ENCODE measurements at regions not wholly inside any gene's neighbourhood (a gene's known extent, or its start where the extent isn't known, plus 50 kb on each side); places are given as distances from the start of the nearest gene placed in this dataset.
"Not testable (repeated sequence)": the region's sequence is repeated elsewhere in the genome, so short reads cannot be mapped to it uniquely, and the experiment has no call there.

- Histone ChIP-seq H3K27me3 (ENCODE audit: control insufficient read depth in 1 of 2, insufficient read depth in 2 of 2, low read length in 2 of 2) (peaks cover 17 to 25% of the 10 kb centered on the region in 2 donors), H3K9ac (ENCODE audit: low read length in 2 of 2) (no peak overlapping the region), H3K27ac (ENCODE audit: low read length) (no peak overlapping the region), H3K4me1 (ENCODE audit: control insufficient read depth, insufficient read depth, low read length) (no peaks in the 10 kb centered on the region), H3K36me3 (ENCODE audit: control insufficient read depth in 2 of 2, insufficient read depth in 2 of 2, low read length in 2 of 2) (no peaks in the 10 kb centered on the region), H3K4me3 (ENCODE audit: low read length in 2 of 2) (no peak overlapping the region), H3K9me3 (ENCODE audit: control insufficient read depth in 2 of 2, low read length in 2 of 2) (no peaks in the 10 kb centered on the region)
These were observed 74.7 kb upstream of the SH3GL3 start for GRCh38 chr15:83372434-83372891.

GRCh38 chr15:83378921-83379578 is 68.1 kb upstream of the SH3GL3 start:
- Histone ChIP-seq H3K27ac (ENCODE audit: low read length) (no peak overlapping the region), H3K9me3 (ENCODE audit: control insufficient read depth in 2 of 2, low read length in 2 of 2) (no peaks in the 10 kb centered on the region), H3K27me3 (ENCODE audit: control insufficient read depth in 1 of 2, insufficient read depth in 2 of 2, low read length in 2 of 2) (peaks cover 28 to 29% of the 10 kb centered on the region in 2 donors), H3K4me1 (ENCODE audit: control insufficient read depth, insufficient read depth, low read length) (no peaks in the 10 kb centered on the region), H3K9ac (ENCODE audit: low read length in 2 of 2) (no peak overlapping the region), H3K4me3 (ENCODE audit: low read length in 2 of 2) (no peak overlapping the region), H3K36me3 (ENCODE audit: control insufficient read depth in 2 of 2, insufficient read depth in 2 of 2, low read length in 2 of 2) (no peaks in the 10 kb centered on the region)

DNA sequence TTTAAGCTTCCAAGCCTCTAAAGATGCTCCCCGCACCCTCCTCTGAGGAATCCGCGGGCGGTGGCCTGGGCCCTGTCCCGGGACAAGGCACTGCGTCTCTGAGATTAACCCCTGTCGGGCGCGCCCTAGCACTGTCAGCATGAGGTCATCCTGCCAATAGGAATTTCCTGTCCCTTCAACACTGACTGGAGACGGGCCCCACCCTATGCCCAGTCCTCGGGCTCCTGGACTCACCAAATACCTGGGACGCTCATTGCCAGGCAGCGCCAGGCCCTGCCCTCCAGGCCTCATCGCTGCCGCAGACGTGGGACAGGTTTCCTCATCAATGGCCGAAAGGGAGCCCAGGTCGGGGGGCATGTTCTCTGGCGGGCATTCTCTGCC is 67.6 kb upstream of the SH3GL3 start:
- no peaks in the 10 kb centered on the region for H3K9me3 ChIP-seq (ENCODE audit: control insufficient read depth in 2 of 2, low read length in 2 of 2)
- H3K4me3 ChIP-seq (ENCODE audit: low read length in 2 of 2): no peak overlapping the region
- H3K4me1 ChIP-seq (ENCODE audit: control insufficient read depth, insufficient read depth, low read length): no peaks in the 10 kb centered on the region
- no peaks in the 10 kb centered on the region for H3K36me3 ChIP-seq (ENCODE audit: control insufficient read depth in 2 of 2, insufficient read depth in 2 of 2, low read length in 2 of 2)
- peaks cover 24 to 27% of the 10 kb centered on the region in 2 donors for H3K27me3 ChIP-seq (ENCODE audit: control insufficient read depth in 1 of 2, insufficient read depth in 2 of 2, low read length in 2 of 2)
- H3K27ac ChIP-seq (ENCODE audit: low read length): no peak overlapping the region
- no peak overlapping the region for H3K9ac ChIP-seq (ENCODE audit: low read length in 2 of 2)

DNA sequence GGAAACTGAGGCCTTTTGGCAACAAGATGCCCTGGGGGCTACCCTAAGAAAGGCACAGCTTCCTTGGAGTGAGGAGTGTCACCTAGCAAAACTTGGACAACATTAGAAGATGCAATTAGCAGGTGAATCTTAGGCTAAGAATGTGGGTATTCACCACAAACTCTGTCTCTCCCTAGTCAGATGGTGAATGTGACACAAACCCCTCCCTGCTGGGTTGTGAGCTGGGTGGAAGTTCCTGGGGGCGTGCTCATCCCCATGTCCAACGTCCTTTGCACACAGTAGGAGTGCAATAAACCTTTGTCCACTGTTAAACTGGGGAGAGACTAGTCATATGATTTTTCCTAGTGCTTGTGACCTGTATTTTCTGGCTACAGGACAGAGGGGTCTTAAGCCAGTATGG is 67.1 kb upstream of the SH3GL3 start:
- Histone ChIP-seq H3K9ac (ENCODE audit: low read length in 2 of 2) (no peak overlapping the region), H3K27me3 (ENCODE audit: control insufficient read depth in 1 of 2, insufficient read depth in 2 of 2, low read length in 2 of 2) (peaks cover 24 to 27% of the 10 kb centered on the region in 2 donors), H3K9me3 (ENCODE audit: control insufficient read depth in 2 of 2, low read length in 2 of 2) (no peaks in the 10 kb centered on the region), H3K4me1 (ENCODE audit: control insufficient read depth, insufficient read depth, low read length) (no peaks in the 10 kb centered on the region), H3K4me3 (ENCODE audit: low read length in 2 of 2) (no peak overlapping the region), H3K36me3 (ENCODE audit: control insufficient read depth in 2 of 2, insufficient read depth in 2 of 2, low read length in 2 of 2) (no peaks in the 10 kb centered on the region), H3K27ac (ENCODE audit: low read length) (no peak overlapping the region)

- peaks cover 19 to 27% of the 10 kb centered on the region in 2 donors for H3K27me3 ChIP-seq (ENCODE audit: control insufficient read depth in 1 of 2, insufficient read depth in 2 of 2, low read length in 2 of 2)
- H3K4me1 ChIP-seq (ENCODE audit: control insufficient read depth, insufficient read depth, low read length): no peaks in the 10 kb centered on the region
- no peak overlapping the region for H3K9ac ChIP-seq (ENCODE audit: low read length in 2 of 2)
These were observed 66.5 kb upstream of the SH3GL3 start for GRCh38 chr15:83380682-83381081.

DNA sequence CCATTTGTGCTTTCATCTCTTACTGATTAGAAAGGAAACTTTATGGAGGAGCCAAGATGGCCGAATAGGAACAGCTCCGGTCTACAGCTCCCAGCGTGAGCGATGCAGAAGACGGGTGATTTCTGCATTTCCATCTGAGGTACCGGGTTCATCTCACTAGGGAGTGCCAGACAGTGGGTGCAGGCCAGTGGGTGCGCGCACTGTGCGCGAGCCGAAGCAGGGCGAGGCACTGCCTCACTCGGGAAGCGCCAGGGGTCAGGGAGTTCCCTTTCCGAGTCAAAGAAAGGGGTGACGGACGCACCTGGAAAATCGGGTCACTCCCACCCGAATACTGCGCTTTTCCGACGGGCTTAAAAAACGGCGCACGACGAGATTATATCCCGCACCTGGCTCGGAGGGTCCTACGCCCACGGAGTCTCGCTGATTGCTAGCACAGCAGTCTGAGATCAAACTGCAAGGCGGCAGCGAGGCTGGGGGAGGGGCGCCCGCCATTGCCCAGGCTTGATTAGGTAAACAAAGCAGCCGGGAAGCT is 63.5 kb upstream of the SH3GL3 start:
- H3K27ac ChIP-seq (ENCODE audit: low read length); H3K4me1 ChIP-seq (ENCODE audit: control insufficient read depth, insufficient read depth, low read length); H3K9ac ChIP-seq (ENCODE audit: low read length in 2 of 2); H3K4me3 ChIP-seq (ENCODE audit: low read length in 2 of 2); H3K36me3 ChIP-seq (ENCODE audit: control insufficient read depth in 2 of 2, insufficient read depth in 2 of 2, low read length in 2 of 2); H3K9me3 ChIP-seq (ENCODE audit: control insufficient read depth in 2 of 2, low read length in 2 of 2): not testable (repeated sequence)
- peaks cover 12 to 15% of the 10 kb centered on the region in 2 donors for H3K27me3 ChIP-seq (ENCODE audit: control insufficient read depth in 1 of 2, insufficient read depth in 2 of 2, low read length in 2 of 2)

More at GRCh38 chr15:83380682-83381081, 66.5 kb upstream of the SH3GL3 start:
- no peak overlapping the region for H3K4me3 ChIP-seq (ENCODE audit: low read length in 2 of 2)
- no peaks in the 10 kb centered on the region for H3K9me3 ChIP-seq (ENCODE audit: control insufficient read depth in 2 of 2, low read length in 2 of 2)
- H3K27ac ChIP-seq (ENCODE audit: low read length): no peak overlapping the region
- no peaks in the 10 kb centered on the region for H3K36me3 ChIP-seq (ENCODE audit: control insufficient read depth in 2 of 2, insufficient read depth in 2 of 2, low read length in 2 of 2)

DNA sequence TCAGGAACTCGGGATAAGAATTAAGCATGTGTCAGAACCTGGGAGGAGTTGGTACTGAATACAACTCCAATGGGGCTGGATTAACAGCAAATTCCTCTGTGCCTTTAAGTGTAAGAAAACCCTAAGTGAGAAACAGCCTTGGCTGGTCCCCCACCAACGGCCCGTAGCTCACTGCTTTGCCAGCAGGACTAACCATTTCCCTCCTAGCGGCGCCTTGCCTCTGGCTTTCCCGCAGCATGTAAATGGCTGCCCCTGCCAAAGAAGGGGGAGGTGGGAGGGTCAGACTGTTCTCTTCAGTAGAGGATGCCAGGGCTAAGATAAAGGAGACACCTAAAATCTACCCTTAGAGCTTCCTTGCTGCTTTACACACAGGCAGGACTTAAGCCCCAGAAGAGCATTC is 51.0 kb upstream of the SH3GL3 start:
- no peaks in the 10 kb centered on the region for H3K9me3 ChIP-seq (ENCODE audit: control insufficient read depth in 2 of 2, low read length in 2 of 2)
- H3K4me3 ChIP-seq (ENCODE audit: low read length in 2 of 2): no peak overlapping the region
- peaks cover 4 to 12% of the 10 kb centered on the region in 2 donors for H3K27me3 ChIP-seq (ENCODE audit: control insufficient read depth in 1 of 2, insufficient read depth in 2 of 2, low read length in 2 of 2)
- no peaks in the 10 kb centered on the region for H3K36me3 ChIP-seq (ENCODE audit: control insufficient read depth in 2 of 2, insufficient read depth in 2 of 2, low read length in 2 of 2)
- no peaks in the 10 kb centered on the region for H3K4me1 ChIP-seq (ENCODE audit: control insufficient read depth, insufficient read depth, low read length)
- no peak overlapping the region for H3K9ac ChIP-seq (ENCODE audit: low read length in 2 of 2)
- no peak overlapping the region for H3K27ac ChIP-seq (ENCODE audit: low read length)
